ENCODE measurements at regions not wholly inside any gene's neighbourhood (a gene's known extent, or its start where the extent isn't known, plus 50 kb on each side); places are given as distances from the start of the nearest gene placed in this dataset.

- H4K91ac ChIP-seq (ENCODE audit: insufficient read depth, low read depth, low read length): no peak overlapping the region
- dilution Hi-C loops (cut with HindIII; ENCODE audit: low sequenced_read_pairs, unreplicated experiment): no loop called here
- ATAC-seq (ENCODE audit: low read depth): no peak
- in situ Hi-C loops (cut with MboI; ENCODE audit: low sequenced_read_pairs): no loop called here
- H3K23ac ChIP-seq (ENCODE audit: low read depth, low read length): no peak overlapping the region
- DNase-seq: peak; percentile 8
- H4K8ac ChIP-seq (ENCODE audit: low read depth in 2 of 2, low read length in 2 of 2): no peak overlapping the region
- no CpG with 5 or more reads among the region's 7 CpGs for WGBS, 2 experiments (ENCODE audit: extremely low coverage in 2 of 2, insufficient read length in 1 of 2)
- H3K4ac ChIP-seq (ENCODE audit: low read depth, low read length): no peak overlapping the region
- no peaks in the 10 kb centered on the region for H3K9me1 ChIP-seq (ENCODE audit: insufficient read depth, low read length)
- no peaks in the 10 kb centered on the region for H3K27me3 ChIP-seq (ENCODE audit: control insufficient read depth, insufficient read depth, low read length)
- H3K56ac ChIP-seq (ENCODE audit: extremely low read depth, insufficient read depth, low read length): no peak overlapping the region
- no TSS peak for BruUV-seq (replicated peaks)
- POLR2A ChIA-PET (ENCODE audit: unreplicated experiment): interaction anchor here (0.5 kb wide), 1 partner anchor 96 kb away, joined by 3 read pairs; no protein-coding TSS in a partner anchor
- no peak overlapping the region for H2AK9ac ChIP-seq (replicated peaks; ENCODE audit: low read depth, low read length, poor library complexity)
- no peak overlapping the region for H2BK20ac ChIP-seq (ENCODE audit: low read depth, low read length)
- H2BK120ac ChIP-seq (ENCODE audit: low read depth, low read length): no peak overlapping the region
- no peak overlapping the region for H3K4me3 ChIP-seq (ENCODE audit: insufficient read depth, low read depth, low read length)
- H2AK5ac ChIP-seq (ENCODE audit: low read depth, low read length): no peak overlapping the region
- no peak overlapping the region for H3K14ac ChIP-seq (replicated peaks; ENCODE audit: low read depth, low read length)
- no peaks in the 10 kb centered on the region for H3K79me1 ChIP-seq (ENCODE audit: low read depth in 1 of 2, low read length in 2 of 2)
- H2BK5ac ChIP-seq (ENCODE audit: low read depth, low read length, poor library complexity, severe bottlenecking): no peak overlapping the region
- no peak overlapping the region for H3K18ac ChIP-seq (ENCODE audit: low read depth, low read length)
- no peak overlapping the region for H2AFZ ChIP-seq (replicated peaks; ENCODE audit: low read length, poor library complexity)
- H3K27ac ChIP-seq (ENCODE audit: insufficient read depth, low read length): no peak overlapping the region
- H4K20me1 ChIP-seq (ENCODE audit: insufficient read depth, low read length): no peaks in the 10 kb centered on the region
- H3K9me3 ChIP-seq (ENCODE audit: control insufficient read depth, insufficient read depth, low read length): peaks cover 3% of the 10 kb centered on the region; the same call in 1 of the 2 replicates
- CTCF ChIA-PET: interaction anchor here (0.5 kb wide), 1 partner anchor 8 kb away, joined by 4 read pairs; no protein-coding TSS in a partner anchor
- no peak overlapping the region for H3K9ac ChIP-seq (ENCODE audit: low read depth, low read length)
- H4K5ac ChIP-seq (ENCODE audit: low read depth, low read length): no peak overlapping the region
- H3K4me2 ChIP-seq (ENCODE audit: low read depth, low read length): no peak overlapping the region
- no peak overlapping the region for H2BK15ac ChIP-seq (ENCODE audit: low read depth, low read length)
- no peaks in the 10 kb centered on the region for H3K4me1 ChIP-seq (ENCODE audit: control insufficient read depth, insufficient read depth, low read length)
- intact Hi-C loops (cut with micrococcal nuclease): no loop called here
- no peaks in the 10 kb centered on the region for H3K36me3 ChIP-seq (ENCODE audit: control insufficient read depth, insufficient read depth, low read length)
- TF ChIP-seq BHLHE40 (IDR thresholded peaks at IDR 0.05; ENCODE audit: low read depth, low read length) (no peak), SMC3 (IDR thresholded peaks at IDR 0.05; ENCODE audit: low read depth, low read length) (no peak), RCOR1 (IDR thresholded peaks at IDR 0.05; ENCODE audit: insufficient replicate concordance, low read length) (no peak), MAFK (IDR thresholded peaks at IDR 0.05; ENCODE audit: low read depth, low read length) (no peak)
These were observed 330.9 kb upstream of the CDH4 start for GRCh38 chr20:60921022-60921622.
